DOHH2 (cell line): ENCODE measurements at regions not wholly inside any gene's neighbourhood (a gene's known extent, or its start where the extent isn't known, plus 50 kb on each side); places are given as distances from the start of the nearest gene placed in this dataset.

ENCODE experiments used
- H3F3A ChIP-seq: fragments of 200-600 bp; sonication (generic), shearing (Covaris generic); 2 replicates; pipeline ENCODE4 v1.6.0; 2016; ENCODE audit warnings: antibody characterized with exemption, mild to moderate bottlenecking; ENCODE audit not compliant: control insufficient read depth, insufficient read depth
- H3K27ac ChIP-seq: fragments of 200-600 bp; sonication (generic); 2 replicates; pipeline ENCODE4 v1.5.1; 2014; ENCODE audit warnings: low read depth, mild to moderate bottlenecking, low read length, moderate library complexity
- H3K27me3 ChIP-seq: fragments of 200-600 bp; sonication (generic); 2 replicates; pipeline ENCODE4 v1.6.1; 2014; ENCODE audit warnings: mild to moderate bottlenecking, low read length, mixed read lengths; ENCODE audit not compliant: control insufficient read depth
- H3K36me3 ChIP-seq: fragments of 200-600 bp; sonication (generic); 2 replicates; pipeline ENCODE4 v1.6.1; 2014; ENCODE audit warnings: mild to moderate bottlenecking, low read length, moderate library complexity, mixed read lengths; ENCODE audit not compliant: control insufficient read depth
- H3K4me1 ChIP-seq: fragments of 200-600 bp; sonication (generic); 2 replicates; pipeline ENCODE4 v1.6.1; 2014; ENCODE audit warnings: mild to moderate bottlenecking, low read length, mixed read lengths; ENCODE audit not compliant: control insufficient read depth
- H3K4me2 ChIP-seq: fragments of 200-600 bp; sonication (generic); 2 replicates; pipeline ENCODE4 v1.6.0; 2014; ENCODE audit warnings: mild to moderate bottlenecking, low read length, moderate library complexity
- H3K4me3 ChIP-seq: fragments of 200-600 bp; sonication (generic); 2 replicates; pipeline ENCODE4 v1.5.1; 2014; ENCODE audit warnings: mild to moderate bottlenecking, low read length, mixed read lengths
- H3K79me2 ChIP-seq: fragments of 200-600 bp; sonication (generic); 2 replicates; pipeline ENCODE4 v1.6.1; 2014; ENCODE audit warnings: mild to moderate bottlenecking, low read length, mixed read lengths; ENCODE audit not compliant: control insufficient read depth
- H3K9me2 ChIP-seq: fragments of 200-600 bp; sonication (generic); replicated peaks from 2 replicates; pipeline ENCODE4 v1.6.1; 2014; ENCODE audit warnings: mild to moderate bottlenecking, low read length, mixed read lengths; ENCODE audit not compliant: control insufficient read depth
- H3K9me3 ChIP-seq: fragments of 200-600 bp; sonication (generic); 2 replicates; pipeline ENCODE4 v1.6.1; 2014; ENCODE audit warnings: antibody characterized with exemption, low read length, mixed read lengths; ENCODE audit not compliant: control insufficient read depth, insufficient read depth
- H4K20me1 ChIP-seq: fragments of 200-600 bp; sonication (generic); 2 replicates; pipeline ENCODE4 v1.6.0; 2014; ENCODE audit warnings: low read depth, mild to moderate bottlenecking, antibody characterized with exemption, low read length, moderate library complexity; ENCODE audit not compliant: control insufficient read depth, insufficient read depth
- CTCF ChIP-seq: fragments of 200-600 bp; sonication (generic); IDR thresholded peaks from one replicate; pipeline ENCODE4 v1.5.1; 2014; ENCODE audit warnings: antibody characterized with exemption, mild to moderate bottlenecking, low read depth, low read length; ENCODE audit not compliant: poor library complexity, severe bottlenecking
- EZH2phosphoT487 ChIP-seq: fragments of 200-600 bp; sonication (generic); IDR thresholded peaks from 2 replicates; pipeline ENCODE4 v1.6.1; 2017; ENCODE audit warnings: borderline replicate concordance, mild to moderate bottlenecking, antibody characterized with exemption, low read length, moderate library complexity, mixed read lengths

- H3K4me2 ChIP-seq = no peak overlapping the region
- no peaks in the 10 kb centered on the region for H4K20me1 ChIP-seq
- H3K9me3 ChIP-seq = no peaks in the 10 kb centered on the region
- no peaks in the 10 kb centered on the region for H3K4me1 ChIP-seq
- TF ChIP-seq CTCF (no peak), EZH2phosphoT487 (no peak)
- no peaks in the 10 kb centered on the region for H3K9me2 ChIP-seq
- no peak overlapping the region for H3K27ac ChIP-seq
- H3F3A ChIP-seq = no peaks in the 10 kb centered on the region
- no peak overlapping the region for H3K4me3 ChIP-seq
- H3K36me3 ChIP-seq = no peaks in the 10 kb centered on the region
- H3K27me3 ChIP-seq = no peaks in the 10 kb centered on the region
- H3K79me2 ChIP-seq = no peaks in the 10 kb centered on the region
Observed at GRCh38 chr11:39365809-39366436, 2093.5 kb downstream of the LRRC4C start.

- no peaks in the 10 kb centered on the region for H3K27me3 ChIP-seq
- no peaks in the 10 kb centered on the region for H3F3A ChIP-seq
- no peaks in the 10 kb centered on the region for H3K36me3 ChIP-seq
- H3K4me3 ChIP-seq = no peak overlapping the region
- no peak overlapping the region for H3K27ac ChIP-seq
- no peaks in the 10 kb centered on the region for H3K9me3 ChIP-seq
- H4K20me1 ChIP-seq = no peaks in the 10 kb centered on the region
- H3K9me2 ChIP-seq = no peaks in the 10 kb centered on the region
- no peak for TF ChIP-seq EZH2phosphoT487
- no peak for TF ChIP-seq CTCF
- H3K4me2 ChIP-seq = no peak overlapping the region
- no peaks in the 10 kb centered on the region for H3K79me2 ChIP-seq
- no peaks in the 10 kb centered on the region for H3K4me1 ChIP-seq
Observed at GRCh38 chr11:39363571-39363970, 2095.9 kb downstream of the LRRC4C start.

GRCh38 chr11:39361557-39361956 is 2097.9 kb downstream of the LRRC4C start:
- no peak for TF ChIP-seq CTCF
- TF ChIP-seq EZH2phosphoT487 = no peak
- H3K27ac ChIP-seq = no peak overlapping the region
- H3K4me3 ChIP-seq = no peak overlapping the region
- H3K36me3 ChIP-seq = no peaks in the 10 kb centered on the region
- no peaks in the 10 kb centered on the region for H3K79me2 ChIP-seq
- no peaks in the 10 kb centered on the region for H3F3A ChIP-seq
- H4K20me1 ChIP-seq = no peaks in the 10 kb centered on the region
- H3K9me2 ChIP-seq = no peaks in the 10 kb centered on the region
- H3K9me3 ChIP-seq = no peaks in the 10 kb centered on the region
- no peaks in the 10 kb centered on the region for H3K27me3 ChIP-seq
- no peaks in the 10 kb centered on the region for H3K4me1 ChIP-seq
- no peak overlapping the region for H3K4me2 ChIP-seq
